ENCODE measurements at regions not wholly inside any gene's neighbourhood (a gene's known extent, or its start where the extent isn't known, plus 50 kb on each side); places are given as distances from the start of the nearest gene placed in this dataset.

DNA sequence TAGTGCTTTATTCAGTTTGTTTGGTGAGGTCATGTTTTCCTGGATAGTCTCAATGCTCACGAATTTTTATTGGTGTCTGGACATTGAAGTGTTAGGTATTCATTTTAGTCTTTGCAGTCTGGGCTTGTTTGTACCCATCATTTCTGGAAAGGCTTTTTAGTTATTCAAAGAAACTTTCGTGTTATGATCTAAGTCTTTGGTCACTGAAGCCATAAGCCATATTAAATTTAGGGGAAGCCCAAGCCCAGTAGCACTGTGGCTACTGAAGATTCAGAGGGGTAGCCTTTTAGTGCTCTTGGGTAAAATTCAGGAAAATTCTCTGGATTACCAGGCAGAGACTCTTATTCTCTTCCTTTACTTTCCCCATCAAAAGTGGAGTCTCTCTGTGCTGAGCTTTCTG, 56.2 kb upstream of the PEX5L start:
- no peak for DNase-seq (ENCODE audit: low read depth)

GRCh38 chr3:180093535-180093934, 56.8 kb upstream of the PEX5L start:
- DNase-seq (ENCODE audit: low read depth) = no peak

GRCh38 chr3:180097626-180098025, 60.9 kb upstream of the PEX5L start:
- DNase-seq (ENCODE audit: low read depth) = no peak

DNA sequence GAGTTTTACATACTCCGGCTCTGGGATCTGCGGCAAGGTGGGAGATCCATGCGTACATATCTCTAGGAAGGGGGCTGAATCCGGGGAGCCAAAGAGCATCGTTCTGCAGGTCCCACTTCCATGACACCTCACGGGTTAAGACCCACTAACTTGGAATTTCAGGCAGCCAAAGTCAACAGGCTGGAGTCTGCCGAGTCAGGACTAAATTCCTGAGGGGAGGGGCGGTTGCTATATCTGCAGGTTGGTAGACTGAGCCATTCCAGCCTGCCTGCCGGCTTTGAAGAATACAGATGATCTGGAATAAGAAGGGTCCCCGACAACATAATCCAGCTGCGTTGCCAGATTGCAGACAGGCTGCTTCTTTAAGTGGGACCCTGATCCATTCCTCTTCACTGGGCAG, 65.4 kb upstream of the PEX5L start:
- DNase-seq (ENCODE audit: low read depth) = no peak

- DNase-seq (ENCODE audit: low read depth) = no peak
Measured at GRCh38 chr3:180102604-180103003, 65.9 kb upstream of the PEX5L start.

- no peak for DNase-seq (ENCODE audit: low read depth)
Measured at GRCh38 chr3:180116203-180116602, 79.5 kb upstream of the PEX5L start.

GRCh38 chr3:180116658-180117057, 79.9 kb upstream of the PEX5L start:
- no peak for DNase-seq (ENCODE audit: low read depth)

GRCh38 chr3:180117381-180118163, 80.8 kb upstream of the PEX5L start:
- no peak for DNase-seq (ENCODE audit: low read depth)

DNA sequence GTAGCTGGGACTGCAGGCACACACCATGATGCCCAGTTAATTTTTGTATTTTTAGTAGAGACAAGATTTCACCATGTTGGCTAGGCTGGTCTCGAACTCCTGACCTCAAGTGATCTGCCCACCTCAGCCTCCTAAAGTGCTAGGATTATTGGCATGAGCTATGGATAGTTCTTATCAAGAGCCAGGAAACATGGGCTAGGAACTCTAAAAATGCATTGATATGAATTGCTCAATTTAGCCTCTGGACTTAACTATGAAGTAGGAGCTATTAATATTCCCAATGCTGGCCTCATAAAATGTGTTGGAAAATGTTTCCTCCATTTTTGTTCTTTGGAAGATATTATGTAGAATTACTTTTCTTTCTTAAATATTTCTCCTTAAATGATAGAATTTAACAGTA, 82.8 kb upstream of the PEX5L start:
- DNase-seq (ENCODE audit: low read depth) = no peak

- DNase-seq (ENCODE audit: low read depth) = no peak
Measured at GRCh38 chr3:180123928-180124327, 87.2 kb upstream of the PEX5L start.

DNA sequence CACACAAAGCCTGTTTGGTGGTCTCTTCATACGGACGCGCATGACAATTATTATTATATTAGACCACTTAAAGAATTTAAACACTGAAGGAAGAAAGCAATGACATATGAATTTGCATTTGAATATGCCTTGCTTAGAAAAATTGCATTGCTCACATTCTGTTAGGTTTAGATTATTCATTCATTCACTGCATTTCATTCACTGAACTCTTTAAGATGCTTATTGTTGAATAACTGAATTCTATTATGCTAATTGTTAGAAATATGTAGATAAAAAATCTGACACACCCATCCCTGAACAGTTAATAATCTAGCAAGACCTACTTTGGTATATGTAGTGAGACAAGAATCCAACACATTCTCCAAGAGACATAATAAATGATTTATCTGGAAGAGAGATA, 94.4 kb upstream of the PEX5L start:
- no peak for DNase-seq (ENCODE audit: low read depth)

DNA sequence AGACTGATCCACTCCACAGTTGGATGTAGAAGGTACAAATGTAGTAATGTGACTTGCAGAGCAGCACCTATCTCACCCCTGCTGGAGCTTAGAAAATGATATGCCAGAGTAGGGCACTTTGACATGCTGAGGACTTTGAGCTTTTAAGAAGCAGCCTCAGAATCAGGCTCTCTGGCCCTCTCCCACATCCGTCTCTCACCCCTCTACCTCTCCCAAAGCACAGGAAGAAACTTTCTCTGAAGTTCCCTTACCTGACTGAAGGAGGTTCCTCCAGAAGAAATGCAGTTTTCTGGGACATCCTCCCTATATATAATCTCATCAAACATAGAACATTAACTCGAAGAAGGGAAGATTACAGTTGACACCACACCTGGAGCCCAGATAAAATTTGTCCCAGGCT, 98.4 kb upstream of the PEX5L start:
- no peak for DNase-seq (ENCODE audit: low read depth)

- no peak for DNase-seq (ENCODE audit: low read depth)
Measured at GRCh38 chr3:180138871-180139270, 102.1 kb upstream of the PEX5L start.

GRCh38 chr3:180142041-180142440, 105.3 kb upstream of the PEX5L start:
- no peak for DNase-seq (ENCODE audit: low read depth)

DNA sequence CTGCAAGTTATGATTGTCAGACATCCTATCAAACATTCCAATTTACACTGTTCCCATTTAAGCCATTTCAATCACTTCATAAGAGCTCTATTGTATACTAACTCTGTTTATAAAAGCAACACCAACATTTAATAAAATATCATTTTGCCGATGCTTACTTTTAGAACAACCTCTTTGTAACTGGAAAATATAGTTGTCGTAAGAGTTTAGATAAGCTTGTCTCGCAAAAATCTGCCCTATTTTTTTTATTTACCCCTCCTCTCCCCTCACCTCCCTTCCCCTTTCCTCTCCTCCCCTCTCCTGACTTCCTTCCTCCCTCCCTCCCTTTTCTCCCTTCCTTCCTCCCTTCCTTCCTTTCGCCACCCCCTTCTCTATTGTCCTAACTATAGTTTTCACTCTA, 105.7 kb upstream of the PEX5L start:
- DNase-seq (ENCODE audit: low read depth) = no peak

- no peak for DNase-seq (ENCODE audit: low read depth)
Measured at GRCh38 chr3:180161770-180162169, 125.0 kb upstream of the PEX5L start.

DNA sequence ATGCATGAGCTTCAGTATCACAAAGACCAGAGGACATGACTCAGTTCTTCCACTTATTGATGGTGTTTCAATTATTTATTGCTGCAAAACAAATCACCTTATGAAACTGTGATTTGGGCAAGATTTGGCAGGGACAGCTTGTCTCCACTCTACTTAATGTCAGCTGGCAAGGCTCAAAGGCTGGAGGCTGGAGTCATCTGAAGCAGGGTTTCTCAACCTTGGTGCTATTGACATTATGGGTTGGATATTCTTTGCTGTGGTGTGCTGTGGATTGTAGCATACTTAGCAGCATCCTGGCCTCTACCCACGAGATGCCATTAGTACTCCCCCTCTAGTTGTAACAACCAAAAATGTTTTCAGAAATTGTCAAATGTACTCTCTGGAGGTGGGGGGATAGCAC, 138.8 kb upstream of the PEX5L start:
- DNase-seq (ENCODE audit: low read depth) = no peak

DNA sequence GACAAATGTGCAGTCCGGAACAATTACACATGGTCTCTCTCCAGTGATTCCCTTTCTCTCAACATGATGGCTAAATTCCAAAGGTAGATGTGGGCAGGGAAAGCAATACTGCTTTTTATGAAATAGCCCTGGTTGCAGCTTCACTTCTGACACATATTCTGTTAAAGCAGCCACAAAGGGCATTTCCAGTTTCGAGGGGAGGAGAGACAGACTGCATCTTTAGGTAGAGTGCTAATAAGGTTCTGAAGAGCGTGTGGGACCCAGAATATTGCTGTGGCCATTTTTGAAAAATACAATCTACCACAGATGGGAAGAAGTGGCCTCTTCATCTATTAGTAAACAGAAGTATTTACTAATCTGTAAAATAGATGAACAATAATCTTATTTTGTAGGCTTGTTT, 139.3 kb upstream of the PEX5L start:
- DNase-seq (ENCODE audit: low read depth) = no peak

DNA sequence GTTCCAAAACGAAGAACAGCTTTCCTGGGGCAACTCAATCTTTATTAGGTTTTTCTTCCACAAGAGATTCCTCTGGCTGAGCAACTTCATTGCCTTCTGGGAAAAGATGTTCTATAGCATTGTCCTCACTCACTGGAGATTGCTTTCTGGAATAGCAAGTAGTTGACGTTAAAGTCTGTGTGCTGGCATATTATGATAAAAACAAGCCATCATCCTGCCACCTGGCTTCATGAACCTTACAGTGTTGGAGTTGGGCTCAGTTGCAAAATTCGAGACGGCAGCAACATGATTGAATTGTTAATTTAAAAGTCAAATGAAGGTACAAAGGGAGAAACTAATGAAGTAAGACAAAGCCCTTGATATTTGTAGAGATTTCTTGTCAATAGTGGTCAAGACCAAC, 140.5 kb upstream of the PEX5L start:
- no peak for DNase-seq (ENCODE audit: low read depth)

GRCh38 chr3:180179562-180179961, 142.8 kb upstream of the PEX5L start:
- no peak for DNase-seq (ENCODE audit: low read depth)

DNA sequence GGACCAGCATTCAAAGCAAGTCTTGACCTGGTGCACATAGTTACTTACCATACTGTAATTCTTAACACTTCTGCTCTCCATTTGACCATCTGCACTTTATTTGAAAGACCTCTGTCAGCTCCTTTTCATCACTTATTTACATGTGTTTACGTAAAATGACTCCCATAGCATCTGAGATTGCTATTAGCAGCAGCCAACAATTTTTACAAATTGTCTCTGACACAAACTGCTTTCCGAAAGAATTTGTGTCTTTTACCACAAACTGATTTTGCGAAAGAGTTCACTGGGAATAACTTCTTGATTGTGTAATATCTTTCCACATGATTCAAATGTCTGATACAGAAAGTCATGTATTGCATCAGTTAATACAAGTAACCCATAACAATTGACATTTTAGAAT, 144.1 kb upstream of the PEX5L start:
- DNase-seq (ENCODE audit: low read depth) = peak; percentile 4

DNA sequence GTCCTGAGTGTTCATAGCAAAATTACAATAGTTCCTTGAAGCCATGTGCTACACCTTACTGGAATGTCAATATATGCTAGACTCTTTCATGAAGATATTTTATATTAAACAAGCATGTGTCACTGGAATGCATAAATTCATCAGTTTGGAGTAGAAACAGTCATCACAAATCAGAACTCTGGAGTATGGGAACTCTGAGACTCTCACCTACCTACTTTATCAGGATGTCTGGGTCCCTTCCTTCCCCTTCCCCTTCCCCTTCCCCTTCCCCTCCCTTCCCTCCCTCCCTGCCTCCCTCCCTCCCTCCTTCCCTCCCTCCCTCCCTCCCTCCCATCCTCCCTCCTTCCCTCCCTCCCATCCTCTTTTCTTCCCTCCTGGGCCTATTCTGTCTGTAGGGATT, 144.7 kb upstream of the PEX5L start:
- no peak for DNase-seq (ENCODE audit: low read depth)

GRCh38 chr3:180183346-180183745, 146.6 kb upstream of the PEX5L start:
- no peak for DNase-seq (ENCODE audit: low read depth)

- no peak for DNase-seq (ENCODE audit: low read depth)
Measured at GRCh38 chr3:180184816-180185215, 148.1 kb upstream of the PEX5L start.

- no peak for DNase-seq (ENCODE audit: low read depth)
Measured at GRCh38 chr3:180185650-180186049, 148.9 kb upstream of the PEX5L start.
